ENCODE measurements at regions not wholly inside any gene's neighbourhood (a gene's known extent, or its start where the extent isn't known, plus 50 kb on each side); places are given as distances from the start of the nearest gene placed in this dataset.

DNA sequence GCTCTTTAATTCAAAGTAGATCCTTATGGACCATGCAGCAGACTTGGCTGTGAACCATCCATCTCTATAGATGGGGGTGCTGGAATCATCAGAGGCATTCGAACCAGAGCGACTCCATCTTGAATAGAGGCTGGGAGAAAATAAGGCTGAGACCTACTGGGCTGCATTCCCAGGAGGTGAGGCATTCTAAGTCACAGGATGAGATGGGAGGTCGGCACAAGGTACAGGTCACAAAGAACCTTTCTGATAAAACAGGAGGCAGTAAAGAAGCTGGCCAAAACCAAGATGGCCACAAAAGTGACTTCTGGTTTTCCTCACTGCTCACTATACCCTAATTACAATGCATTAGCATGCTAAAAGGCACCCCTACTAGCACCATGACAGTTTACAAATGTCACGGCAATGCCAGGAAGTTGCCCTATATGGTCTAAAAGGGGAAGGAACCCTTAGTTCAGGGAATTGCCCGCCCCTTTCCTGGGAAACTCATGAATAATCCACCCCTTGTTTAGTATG is 89.2 kb upstream of the BRD7 start:
- no peak for TF ChIP-seq ARNTL (CRISPR knock-in tag; IDR thresholded peaks at IDR 0.05; ENCODE audit: borderline replicate concordance, low read depth)
- TF ChIP-seq, protein P1, sequence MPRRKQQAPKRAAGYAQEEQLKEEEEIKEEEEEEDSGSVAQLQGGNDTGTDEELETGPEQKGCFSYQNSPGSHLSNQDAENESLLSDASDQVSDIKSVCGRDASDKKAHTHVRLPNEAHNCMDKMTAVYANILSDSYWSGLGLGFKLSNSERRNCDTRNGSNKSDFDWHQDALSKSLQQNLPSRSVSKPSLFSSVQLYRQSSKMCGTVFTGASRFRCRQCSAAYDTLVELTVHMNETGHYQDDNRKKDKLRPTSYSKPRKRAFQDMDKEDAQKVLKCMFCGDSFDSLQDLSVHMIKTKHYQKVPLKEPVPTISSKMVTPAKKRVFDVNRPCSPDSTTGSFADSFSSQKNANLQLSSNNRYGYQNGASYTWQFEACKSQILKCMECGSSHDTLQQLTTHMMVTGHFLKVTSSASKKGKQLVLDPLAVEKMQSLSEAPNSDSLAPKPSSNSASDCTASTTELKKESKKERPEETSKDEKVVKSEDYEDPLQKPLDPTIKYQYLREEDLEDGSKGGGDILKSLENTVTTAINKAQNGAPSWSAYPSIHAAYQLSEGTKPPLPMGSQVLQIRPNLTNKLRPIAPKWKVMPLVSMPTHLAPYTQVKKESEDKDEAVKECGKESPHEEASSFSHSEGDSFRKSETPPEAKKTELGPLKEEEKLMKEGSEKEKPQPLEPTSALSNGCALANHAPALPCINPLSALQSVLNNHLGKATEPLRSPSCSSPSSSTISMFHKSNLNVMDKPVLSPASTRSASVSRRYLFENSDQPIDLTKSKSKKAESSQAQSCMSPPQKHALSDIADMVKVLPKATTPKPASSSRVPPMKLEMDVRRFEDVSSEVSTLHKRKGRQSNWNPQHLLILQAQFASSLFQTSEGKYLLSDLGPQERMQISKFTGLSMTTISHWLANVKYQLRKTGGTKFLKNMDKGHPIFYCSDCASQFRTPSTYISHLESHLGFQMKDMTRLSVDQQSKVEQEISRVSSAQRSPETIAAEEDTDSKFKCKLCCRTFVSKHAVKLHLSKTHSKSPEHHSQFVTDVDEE (CRISPR knock-in tag; IDR thresholded peaks at IDR 0.05): no peak
- TF ChIP-seq, protein P2, sequence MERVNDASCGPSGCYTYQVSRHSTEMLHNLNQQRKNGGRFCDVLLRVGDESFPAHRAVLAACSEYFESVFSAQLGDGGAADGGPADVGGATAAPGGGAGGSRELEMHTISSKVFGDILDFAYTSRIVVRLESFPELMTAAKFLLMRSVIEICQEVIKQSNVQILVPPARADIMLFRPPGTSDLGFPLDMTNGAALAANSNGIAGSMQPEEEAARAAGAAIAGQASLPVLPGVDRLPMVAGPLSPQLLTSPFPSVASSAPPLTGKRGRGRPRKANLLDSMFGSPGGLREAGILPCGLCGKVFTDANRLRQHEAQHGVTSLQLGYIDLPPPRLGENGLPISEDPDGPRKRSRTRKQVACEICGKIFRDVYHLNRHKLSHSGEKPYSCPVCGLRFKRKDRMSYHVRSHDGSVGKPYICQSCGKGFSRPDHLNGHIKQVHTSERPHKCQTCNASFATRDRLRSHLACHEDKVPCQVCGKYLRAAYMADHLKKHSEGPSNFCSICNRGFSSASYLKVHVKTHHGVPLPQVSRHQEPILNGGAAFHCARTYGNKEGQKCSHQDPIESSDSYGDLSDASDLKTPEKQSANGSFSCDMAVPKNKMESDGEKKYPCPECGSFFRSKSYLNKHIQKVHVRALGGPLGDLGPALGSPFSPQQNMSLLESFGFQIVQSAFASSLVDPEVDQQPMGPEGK (CRISPR knock-in tag; IDR thresholded peaks at IDR 0.05; ENCODE audit: borderline replicate concordance): no peak
- TF ChIP-seq, protein P3, sequence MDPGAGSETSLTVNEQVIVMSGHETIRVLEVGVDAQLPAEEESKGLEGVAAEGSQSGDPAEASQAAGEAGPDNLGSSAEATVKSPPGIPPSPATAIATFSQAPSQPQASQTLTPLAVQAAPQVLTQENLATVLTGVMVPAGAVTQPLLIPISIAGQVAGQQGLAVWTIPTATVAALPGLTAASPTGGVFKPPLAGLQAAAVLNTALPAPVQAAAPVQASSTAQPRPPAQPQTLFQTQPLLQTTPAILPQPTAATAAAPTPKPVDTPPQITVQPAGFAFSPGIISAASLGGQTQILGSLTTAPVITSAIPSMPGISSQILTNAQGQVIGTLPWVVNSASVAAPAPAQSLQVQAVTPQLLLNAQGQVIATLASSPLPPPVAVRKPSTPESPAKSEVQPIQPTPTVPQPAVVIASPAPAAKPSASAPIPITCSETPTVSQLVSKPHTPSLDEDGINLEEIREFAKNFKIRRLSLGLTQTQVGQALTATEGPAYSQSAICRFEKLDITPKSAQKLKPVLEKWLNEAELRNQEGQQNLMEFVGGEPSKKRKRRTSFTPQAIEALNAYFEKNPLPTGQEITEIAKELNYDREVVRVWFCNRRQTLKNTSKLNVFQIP (CRISPR knock-in tag; IDR thresholded peaks at IDR 0.05; ENCODE audit: borderline replicate concordance, low read depth): no peak
- no peak for TF ChIP-seq ZC3H10 (CRISPR knock-in tag; IDR thresholded peaks at IDR 0.05)
